H9 (cell line): ENCODE measurements at regions not wholly inside any gene's neighbourhood (a gene's known extent, or its start where the extent isn't known, plus 50 kb on each side); places are given as distances from the start of the nearest gene placed in this dataset.

Experiments used
- DNase-seq: peaks from one replicate; pipeline ENCODE4 v3.0.0-alpha.2; 2017
- H2AFZ ChIP-seq: one replicate; pipeline ENCODE4 v1.6.1; 2013; ENCODE audit warnings: mild to moderate bottlenecking, low read length, control low read depth, moderate library complexity
- H2AK5ac ChIP-seq: 2 replicates; pipeline ENCODE4 v1.6.1; 2013; ENCODE audit warnings: low read length, control low read depth, mixed read lengths; ENCODE audit not compliant: insufficient read length
- H2BK120ac ChIP-seq: one replicate; pipeline ENCODE4 v1.6.1; 2013; ENCODE audit warnings: low read depth, mild to moderate bottlenecking, low read length, control low read depth, inconsistent platforms; ENCODE audit not compliant: poor library complexity, severe bottlenecking
- H2BK12ac ChIP-seq: 2 replicates; pipeline ENCODE4 v1.6.1; 2013; ENCODE audit warnings: low read length, control low read depth, mixed read lengths, low read depth; ENCODE audit not compliant: insufficient read length
- H2BK15ac ChIP-seq: 2 replicates; pipeline ENCODE4 v1.6.1; 2013; ENCODE audit warnings: low read depth, low read length, control low read depth
- H2BK20ac ChIP-seq: one replicate; pipeline ENCODE4 v1.6.1; 2013; ENCODE audit warnings: low read depth, mild to moderate bottlenecking, low read length, control low read depth, inconsistent platforms; ENCODE audit not compliant: poor library complexity, severe bottlenecking
- H2BK5ac ChIP-seq: 2 replicates; pipeline ENCODE4 v1.6.1; 2013; ENCODE audit warnings: low read length, control low read depth, mixed read lengths; ENCODE audit not compliant: insufficient read length
- H3K14ac ChIP-seq: 2 replicates; pipeline ENCODE4 v1.6.1; 2013; ENCODE audit warnings: low read length, control low read depth; ENCODE audit not compliant: insufficient read depth
- H3K18ac ChIP-seq: 2 replicates; pipeline ENCODE4 v1.6.1; 2013; ENCODE audit warnings: low read depth, mild to moderate bottlenecking, mixed read lengths, low read length, control low read depth; ENCODE audit not compliant: insufficient read length
- H3K23ac ChIP-seq: 2 replicates; pipeline ENCODE4 v1.6.1; 2013; ENCODE audit warnings: low read length, control low read depth, mixed read lengths, low read depth; ENCODE audit not compliant: insufficient read length
- H3K23me2 ChIP-seq: 2 replicates; pipeline ENCODE4 v1.6.1; 2013; ENCODE audit warnings: low read depth, mild to moderate bottlenecking, mixed read lengths, low read length, control low read depth; ENCODE audit not compliant: insufficient read length, poor library complexity, severe bottlenecking
- H3K27ac ChIP-seq: 2 replicates; pipeline ENCODE4 v1.5.1; 2013; ENCODE audit warnings: low read length, control low read depth, mixed read lengths, low read depth; ENCODE audit not compliant: insufficient read length
- H3K27me3 ChIP-seq: 2 replicates; pipeline ENCODE4 v1.6.1; 2013; ENCODE audit warnings: low read length, control low read depth, inconsistent platforms; ENCODE audit not compliant: insufficient read depth
- H3K4ac ChIP-seq: 2 replicates; pipeline ENCODE4 v1.6.1; 2013; ENCODE audit warnings: low read depth, mild to moderate bottlenecking, control low read depth, inconsistent platforms, low read length, moderate library complexity
- H3K4me1 ChIP-seq: 2 replicates; pipeline ENCODE4 v1.6.1; 2013; ENCODE audit warnings: low read length, control low read depth, inconsistent platforms; ENCODE audit not compliant: insufficient read depth
- H3K4me2 ChIP-seq: 2 replicates; pipeline ENCODE4 v1.6.1; 2013; ENCODE audit warnings: low read length, control low read depth, mixed read lengths; ENCODE audit not compliant: insufficient read length, insufficient read depth
- H3K56ac ChIP-seq: 2 replicates; pipeline ENCODE4 v1.6.1; 2013; ENCODE audit warnings: low read depth, mild to moderate bottlenecking, mixed read lengths, low read length, control low read depth; ENCODE audit not compliant: insufficient read length
- H3K79me1 ChIP-seq: 2 replicates; pipeline ENCODE4 v1.6.1; 2013; ENCODE audit warnings: low read depth, mild to moderate bottlenecking, moderate library complexity, low read length, control low read depth, inconsistent platforms; ENCODE audit not compliant: insufficient read depth, poor library complexity, severe bottlenecking
- H3K79me2 ChIP-seq: 2 replicates; pipeline ENCODE4 v1.6.1; 2013; ENCODE audit warnings: low read length, control low read depth, inconsistent platforms; ENCODE audit not compliant: insufficient read depth
- H3K9ac ChIP-seq: 2 replicates; pipeline ENCODE4 v1.6.1; 2013; ENCODE audit warnings: low read length, control low read depth, mixed read lengths; ENCODE audit not compliant: insufficient read length; ENCODE audit errors: extremely low read depth
- H3K9me3 ChIP-seq: one replicate; pipeline ENCODE4 v1.6.1; 2013; ENCODE audit warnings: low read depth, low read length, inconsistent platforms; ENCODE audit not compliant: control insufficient read depth
- H3T11ph ChIP-seq: one replicate; pipeline ENCODE4 v1.6.1; 2013; ENCODE audit warnings: mild to moderate bottlenecking, low read length, control low read depth, inconsistent platforms
- H4K20me1 ChIP-seq: one replicate; pipeline ENCODE4 v1.6.1; 2013; ENCODE audit not compliant: control insufficient read depth, insufficient read length, insufficient read depth
- H4K5ac ChIP-seq: 2 replicates; pipeline ENCODE4 v1.6.1; 2013; ENCODE audit warnings: low read depth, mild to moderate bottlenecking, mixed read lengths, low read length, control low read depth; ENCODE audit not compliant: insufficient read length
- H4K8ac ChIP-seq: replicated peaks from 2 replicates; pipeline ENCODE4 v1.6.1; 2013; ENCODE audit warnings: low read length, control low read depth, mixed read lengths, low read depth; ENCODE audit not compliant: insufficient read length
- H4K91ac ChIP-seq: 2 replicates; pipeline ENCODE4 v1.6.1; 2013; ENCODE audit warnings: low read depth, mild to moderate bottlenecking, moderate library complexity, mixed read lengths, low read length, control low read depth; ENCODE audit not compliant: insufficient read length
- H3K27ac Mint-ChIP-seq, 3 experiments: 2 replicates in 2 of 3; 3 replicates in 1 of 3; pipeline ENCODE4 v1.8.0; 2020 to 2021; ENCODE audit warnings: mixed read lengths in 3 of 3, mild to moderate bottlenecking in 1 of 3, moderate library complexity in 1 of 3
- H3K27me3 Mint-ChIP-seq: 2 replicates; pipeline ENCODE4 v1.8.0; 2021; ENCODE audit warnings: low read depth, mild to moderate bottlenecking, moderate library complexity, mixed read lengths
- H3K36me3 Mint-ChIP-seq, 3 experiments: 2 replicates in 2 of 3; 3 replicates in 1 of 3; pipeline ENCODE4 v1.8.0; 2020 to 2021; ENCODE audit warnings: low read depth in 3 of 3, mixed read lengths in 3 of 3; ENCODE audit not compliant: insufficient read depth in 1 of 3
- H3K4me1 Mint-ChIP-seq, 2 experiments: 2 replicates each; pipeline ENCODE4 v1.8.0; 2020; ENCODE audit warnings: mixed read lengths in 2 of 2
- H3K4me3 Mint-ChIP-seq, 2 experiments: 2 replicates in 1 of 2; 3 replicates in 1 of 2; pipeline ENCODE4 v1.8.0; 2020 to 2021; ENCODE audit warnings: mild to moderate bottlenecking in 2 of 2, mixed read lengths in 2 of 2, moderate library complexity in 1 of 2
- H3K9me3 Mint-ChIP-seq, 2 experiments: 2 replicates in 1 of 2; 3 replicates in 1 of 2; pipeline ENCODE4 v1.8.0; 2020; ENCODE audit warnings: mild to moderate bottlenecking in 2 of 2, mixed read lengths in 2 of 2, moderate library complexity in 1 of 2
- WGBS: extraction: QIAGEN DNeasy Blood & Tissue Kit; methylation state at CpG from one replicate; pipeline ENCODE4 v1.1.7; 2013; ENCODE audit warnings: missing lambda C conversion rate, low lambda C conversion rate, mixed read lengths; ENCODE audit not compliant: insufficient read length; ENCODE audit errors: extremely low coverage; 5-methylcytosine and 5-hydroxymethylcytosine counted together
- TF ChIP-seq, protein P1 (sequence below): fragments of 200-600 bp; sonication (generic); conservative IDR thresholded peaks from 3 replicates; pipeline ENCODE4 v1.8.0; 2021; ENCODE audit warnings: antibody characterized with exemption, mild to moderate bottlenecking

DNA sequence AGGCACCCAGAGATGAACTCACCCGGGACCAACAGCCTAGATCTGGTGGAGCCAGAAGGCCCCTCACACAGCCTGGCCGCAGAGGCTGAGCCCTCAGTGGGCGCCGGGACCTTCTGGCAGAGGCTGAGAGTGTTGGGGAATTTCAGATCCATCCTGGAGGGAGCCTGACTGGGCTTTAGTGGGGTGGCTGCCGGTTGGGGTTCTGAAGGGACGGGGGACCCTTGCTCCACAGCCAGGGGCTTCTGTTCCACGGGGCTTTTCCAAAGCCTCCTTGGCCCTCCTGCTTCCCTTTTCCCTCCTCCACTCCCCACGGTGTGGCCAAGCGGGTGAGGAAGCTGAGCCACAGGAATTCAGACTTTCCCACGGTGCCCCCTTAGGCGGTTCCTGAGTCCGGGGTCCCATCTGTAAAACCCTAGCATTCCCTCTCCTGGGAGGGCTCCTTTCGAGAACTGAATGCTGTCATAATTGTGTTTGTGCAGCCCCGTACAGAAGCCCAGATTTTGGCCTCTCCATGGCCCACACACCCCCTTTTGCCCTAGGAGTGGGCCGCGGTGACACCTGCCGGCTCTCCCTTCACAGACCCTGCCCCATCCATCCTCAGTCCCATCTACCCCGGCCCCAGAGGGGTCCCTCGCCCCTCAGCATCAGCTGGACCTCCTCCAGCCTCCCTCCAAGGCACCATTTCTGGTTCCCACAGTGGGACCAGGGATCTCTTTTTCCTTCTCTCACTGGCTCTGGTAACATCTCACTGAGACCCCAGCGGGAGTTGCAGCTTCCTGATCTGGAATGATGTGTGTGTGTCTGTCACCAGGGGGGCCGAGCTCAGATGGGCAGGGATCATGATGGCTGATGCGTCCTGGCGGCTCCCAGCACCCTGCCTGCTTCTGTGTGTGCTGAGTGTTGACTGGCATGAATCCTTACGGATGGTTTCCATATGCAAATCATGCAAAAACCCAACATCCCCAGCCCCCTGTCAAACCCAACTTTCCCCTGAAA is 1048.4 kb downstream of the TBC1D22A start:
- Histone ChIP-seq H4K91ac (no peak overlapping the region), H3K23ac (no peak overlapping the region), H3K23me2 (no peaks in the 10 kb centered on the region), H2BK12ac (no peak overlapping the region), H2BK5ac (no peak overlapping the region), H4K20me1 (no peaks in the 10 kb centered on the region), H2AFZ (no peak overlapping the region), H3T11ph (no peak overlapping the region), H3K4me2 (no peak overlapping the region), H3K4ac (no peak overlapping the region), H3K14ac (no peak overlapping the region), H3K56ac (no peak overlapping the region), H3K27me3 (no peaks in the 10 kb centered on the region), H3K79me2 (no peaks in the 10 kb centered on the region), H3K9me3 (no peaks in the 10 kb centered on the region), H3K18ac (no peak overlapping the region), H3K27ac (no peak overlapping the region), H4K8ac (no peak overlapping the region), H3K79me1 (no peaks in the 10 kb centered on the region), H4K5ac (no peak overlapping the region), H2AK5ac (no peak overlapping the region), H2BK120ac (no peak overlapping the region), H2BK20ac (no peak overlapping the region), H3K9ac (no peak overlapping the region), H2BK15ac (no peak overlapping the region), H3K4me1 (peaks cover 7% of the 10 kb centered on the region; the same call in 1 of the 2 replicates)
- Mint-ChIP-seq H3K27me3 (peaks cover 3% of the 10 kb centered on the region), H3K36me3 (no peaks in the 10 kb centered on the region; a peak in 1 of 7 replicates), H3K4me3 (no peak overlapping the region; a peak in 1 of 5 replicates), H3K9me3 (peaks cover 3 to 16% of the 10 kb centered on the region in 2 experiments; a peak in 3 of 5 replicates), H3K4me1 (peaks cover 14 to 15% of the 10 kb centered on the region in 2 experiments), H3K27ac (peak overlapping the region in 1 of 3 experiments; percentile 53; a peak in 1 of 7 replicates)
- WGBS = no CpG with 5 or more reads among the region's 24 CpGs
- DNase-seq = no peak
- TF ChIP-seq, protein P1, sequence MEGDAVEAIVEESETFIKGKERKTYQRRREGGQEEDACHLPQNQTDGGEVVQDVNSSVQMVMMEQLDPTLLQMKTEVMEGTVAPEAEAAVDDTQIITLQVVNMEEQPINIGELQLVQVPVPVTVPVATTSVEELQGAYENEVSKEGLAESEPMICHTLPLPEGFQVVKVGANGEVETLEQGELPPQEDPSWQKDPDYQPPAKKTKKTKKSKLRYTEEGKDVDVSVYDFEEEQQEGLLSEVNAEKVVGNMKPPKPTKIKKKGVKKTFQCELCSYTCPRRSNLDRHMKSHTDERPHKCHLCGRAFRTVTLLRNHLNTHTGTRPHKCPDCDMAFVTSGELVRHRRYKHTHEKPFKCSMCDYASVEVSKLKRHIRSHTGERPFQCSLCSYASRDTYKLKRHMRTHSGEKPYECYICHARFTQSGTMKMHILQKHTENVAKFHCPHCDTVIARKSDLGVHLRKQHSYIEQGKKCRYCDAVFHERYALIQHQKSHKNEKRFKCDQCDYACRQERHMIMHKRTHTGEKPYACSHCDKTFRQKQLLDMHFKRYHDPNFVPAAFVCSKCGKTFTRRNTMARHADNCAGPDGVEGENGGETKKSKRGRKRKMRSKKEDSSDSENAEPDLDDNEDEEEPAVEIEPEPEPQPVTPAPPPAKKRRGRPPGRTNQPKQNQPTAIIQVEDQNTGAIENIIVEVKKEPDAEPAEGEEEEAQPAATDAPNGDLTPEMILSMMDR = no peak
